GM23338 (cell line): ENCODE measurements at regions not wholly inside any gene's neighbourhood (a gene's known extent, or its start where the extent isn't known, plus 50 kb on each side); places are given as distances from the start of the nearest gene placed in this dataset.

Experiments used
- ATAC-seq: fragments of 200-7000 bp; cut with Tn5 transposase; 3 replicates; pipeline ENCODE4 v1.9.1; 2020
- DNase-seq: peaks from one replicate; pipeline ENCODE4 v3.0.0-alpha.2; 2015; ENCODE audit warnings: low spot score
- H2AFZ ChIP-seq: fragments of 200-600 bp; sonication (generic); 2 replicates; pipeline ENCODE4 v1.8.0; 2016; ENCODE audit warnings: antibody characterized with exemption, mild to moderate bottlenecking, moderate library complexity
- H3F3A ChIP-seq: fragments of 200-600 bp; sonication (generic); replicated peaks from 2 replicates; pipeline ENCODE4 v1.8.0; 2017; ENCODE audit warnings: antibody characterized with exemption, mixed run types, low read depth
- H3K27ac ChIP-seq: fragments of 200-600 bp; sonication (generic); 2 replicates; pipeline ENCODE4 v1.6.1; 2016; ENCODE audit warnings: low read depth
- H3K27me3 ChIP-seq: fragments of 200-600 bp; sonication (generic); 2 replicates; pipeline ENCODE4 v1.8.0; 2016; ENCODE audit warnings: mild to moderate bottlenecking, mixed run types, moderate library complexity; ENCODE audit not compliant: insufficient read depth
- H3K36me3 ChIP-seq: fragments of 200-600 bp; sonication (generic); 2 replicates; pipeline ENCODE4 v1.8.0; 2016; ENCODE audit warnings: mild to moderate bottlenecking; ENCODE audit not compliant: insufficient read depth
- H3K4me1 ChIP-seq: fragments of 200-600 bp; sonication (generic); 2 replicates; pipeline ENCODE4 v1.8.0; 2016; ENCODE audit warnings: mild to moderate bottlenecking, moderate library complexity; ENCODE audit not compliant: insufficient read depth
- H3K4me2 ChIP-seq: fragments of 200-600 bp; sonication (generic); 2 replicates; pipeline ENCODE4 v1.7.1; 2017; ENCODE audit warnings: mixed run types
- H3K4me3 ChIP-seq: fragments of 200-600 bp; sonication (generic); 2 replicates; pipeline ENCODE4 v1.6.1; 2016; ENCODE audit warnings: mixed run types
- H3K79me2 ChIP-seq: fragments of 200-600 bp; sonication (generic); replicated peaks from 2 replicates; pipeline ENCODE4 v1.8.0; 2017; ENCODE audit warnings: mild to moderate bottlenecking; ENCODE audit not compliant: insufficient read depth
- H3K9me2 ChIP-seq: fragments of 200-600 bp; sonication (generic); 2 replicates; pipeline ENCODE4 v1.8.0; 2017; ENCODE audit not compliant: insufficient read depth
- H4K20me1 ChIP-seq: fragments of 200-600 bp; sonication (generic); replicated peaks from 2 replicates; pipeline ENCODE4 v1.8.0; 2017; ENCODE audit warnings: mild to moderate bottlenecking; ENCODE audit not compliant: insufficient read depth
- H3K27ac Mint-ChIP-seq: 2 replicates; pipeline ENCODE4 v1.8.0; 2020; ENCODE audit warnings: inconsistent platforms, mild to moderate bottlenecking, moderate library complexity, mixed read lengths
- H3K27me3 Mint-ChIP-seq: 3 replicates; pipeline ENCODE4 v1.8.0; 2022; ENCODE audit warnings: low read depth, mild to moderate bottlenecking, moderate library complexity, mixed read lengths, inconsistent platforms; ENCODE audit not compliant: insufficient read depth, poor library complexity
- H3K36me3 Mint-ChIP-seq: 3 replicates; pipeline ENCODE4 v1.8.0; 2021; ENCODE audit warnings: low read depth, mild to moderate bottlenecking, inconsistent platforms, moderate library complexity, mixed read lengths
- H3K4me1 Mint-ChIP-seq: 3 replicates; pipeline ENCODE4 v1.8.0; 2020; ENCODE audit warnings: mild to moderate bottlenecking, inconsistent platforms, mixed read lengths
- H3K4me3 Mint-ChIP-seq: 3 replicates; pipeline ENCODE4 v1.8.0; 2021; ENCODE audit warnings: moderate library complexity, mild to moderate bottlenecking, inconsistent platforms, mixed read lengths
- H3K9me3 Mint-ChIP-seq: 3 replicates; pipeline ENCODE4 v1.8.0; 2020; ENCODE audit warnings: moderate library complexity, mild to moderate bottlenecking, inconsistent platforms, mixed read lengths
- EZH2phosphoT487 ChIP-seq: fragments of 200-600 bp; sonication (generic); IDR thresholded peaks from one replicate; pipeline ENCODE4 v1.8.1; 2018; ENCODE audit warnings: antibody characterized with exemption; ENCODE audit not compliant: unreplicated experiment
- NANOG ChIP-seq: IDR thresholded peaks from 2 replicates; pipeline ENCODE4 v1.6.1; 2016; ENCODE audit warnings: antibody characterized with exemption, borderline replicate concordance
- POLR2AphosphoS5 ChIP-seq: IDR thresholded peaks from 2 replicates; pipeline ENCODE4 v1.6.1; 2016; ENCODE audit warnings: antibody characterized with exemption, low read depth
- ZNF114 ChIP-seq: fragments of 250-450 bp; sonication (Bioruptor Pico); IDR thresholded peaks from 2 replicates; pipeline ENCODE4 v1.5.0; 2020; ENCODE audit warnings: mild to moderate bottlenecking, moderate library complexity
- ZNF331 ChIP-seq: fragments of 250-450 bp; sonication (Bioruptor Pico); IDR thresholded peaks from 2 replicates; pipeline ENCODE4 v1.5.0; 2020; ENCODE audit warnings: low read depth, mild to moderate bottlenecking, moderate library complexity
- TF ChIP-seq, protein P1 (sequence below): fragments of 250-450 bp; sonication (Bioruptor Pico); IDR thresholded peaks from 2 replicates; pipeline ENCODE4 v1.5.0; 2020; ENCODE audit warnings: mild to moderate bottlenecking, moderate library complexity
- TF ChIP-seq, protein P2 (sequence below): IDR thresholded peaks from 2 replicates; pipeline ENCODE4 v1.6.1; 2016; ENCODE audit warnings: antibody characterized with exemption

DNA sequence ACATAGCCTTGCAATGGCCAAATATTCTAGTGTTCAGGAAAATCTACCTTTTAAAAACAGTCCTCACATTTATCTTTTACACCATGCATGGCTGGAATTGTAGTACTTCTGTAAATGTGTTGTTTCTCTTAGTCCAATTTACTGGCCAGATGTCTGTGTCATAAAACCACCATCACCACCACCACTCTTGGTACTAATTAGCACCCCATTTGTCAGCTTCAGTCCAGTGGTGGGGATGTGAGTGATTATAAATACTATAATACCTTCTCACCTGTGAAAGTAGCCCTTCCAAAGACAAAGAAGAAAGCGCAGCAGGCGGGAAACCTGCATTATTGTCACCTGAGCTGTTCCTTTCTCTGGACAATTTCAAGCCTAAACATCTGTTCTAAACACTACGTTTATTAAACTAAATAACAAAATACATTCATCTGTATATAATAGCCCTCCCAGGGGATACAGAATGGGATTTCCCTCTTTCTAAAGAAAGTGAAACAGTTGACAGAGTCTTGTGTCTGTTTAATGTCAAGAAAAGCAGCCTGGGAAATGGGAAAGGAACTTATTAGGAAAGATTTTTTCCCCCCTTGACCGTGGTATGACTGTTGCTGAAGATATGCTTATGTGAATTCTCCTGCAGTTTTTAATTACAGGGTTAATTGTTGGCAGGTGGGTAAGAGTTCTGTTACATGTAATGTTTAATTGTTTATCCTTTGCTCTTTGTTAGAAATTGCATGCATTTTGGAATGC is 144.5 kb upstream of the NUDT12 start (continued):
- TF ChIP-seq, protein P1, sequence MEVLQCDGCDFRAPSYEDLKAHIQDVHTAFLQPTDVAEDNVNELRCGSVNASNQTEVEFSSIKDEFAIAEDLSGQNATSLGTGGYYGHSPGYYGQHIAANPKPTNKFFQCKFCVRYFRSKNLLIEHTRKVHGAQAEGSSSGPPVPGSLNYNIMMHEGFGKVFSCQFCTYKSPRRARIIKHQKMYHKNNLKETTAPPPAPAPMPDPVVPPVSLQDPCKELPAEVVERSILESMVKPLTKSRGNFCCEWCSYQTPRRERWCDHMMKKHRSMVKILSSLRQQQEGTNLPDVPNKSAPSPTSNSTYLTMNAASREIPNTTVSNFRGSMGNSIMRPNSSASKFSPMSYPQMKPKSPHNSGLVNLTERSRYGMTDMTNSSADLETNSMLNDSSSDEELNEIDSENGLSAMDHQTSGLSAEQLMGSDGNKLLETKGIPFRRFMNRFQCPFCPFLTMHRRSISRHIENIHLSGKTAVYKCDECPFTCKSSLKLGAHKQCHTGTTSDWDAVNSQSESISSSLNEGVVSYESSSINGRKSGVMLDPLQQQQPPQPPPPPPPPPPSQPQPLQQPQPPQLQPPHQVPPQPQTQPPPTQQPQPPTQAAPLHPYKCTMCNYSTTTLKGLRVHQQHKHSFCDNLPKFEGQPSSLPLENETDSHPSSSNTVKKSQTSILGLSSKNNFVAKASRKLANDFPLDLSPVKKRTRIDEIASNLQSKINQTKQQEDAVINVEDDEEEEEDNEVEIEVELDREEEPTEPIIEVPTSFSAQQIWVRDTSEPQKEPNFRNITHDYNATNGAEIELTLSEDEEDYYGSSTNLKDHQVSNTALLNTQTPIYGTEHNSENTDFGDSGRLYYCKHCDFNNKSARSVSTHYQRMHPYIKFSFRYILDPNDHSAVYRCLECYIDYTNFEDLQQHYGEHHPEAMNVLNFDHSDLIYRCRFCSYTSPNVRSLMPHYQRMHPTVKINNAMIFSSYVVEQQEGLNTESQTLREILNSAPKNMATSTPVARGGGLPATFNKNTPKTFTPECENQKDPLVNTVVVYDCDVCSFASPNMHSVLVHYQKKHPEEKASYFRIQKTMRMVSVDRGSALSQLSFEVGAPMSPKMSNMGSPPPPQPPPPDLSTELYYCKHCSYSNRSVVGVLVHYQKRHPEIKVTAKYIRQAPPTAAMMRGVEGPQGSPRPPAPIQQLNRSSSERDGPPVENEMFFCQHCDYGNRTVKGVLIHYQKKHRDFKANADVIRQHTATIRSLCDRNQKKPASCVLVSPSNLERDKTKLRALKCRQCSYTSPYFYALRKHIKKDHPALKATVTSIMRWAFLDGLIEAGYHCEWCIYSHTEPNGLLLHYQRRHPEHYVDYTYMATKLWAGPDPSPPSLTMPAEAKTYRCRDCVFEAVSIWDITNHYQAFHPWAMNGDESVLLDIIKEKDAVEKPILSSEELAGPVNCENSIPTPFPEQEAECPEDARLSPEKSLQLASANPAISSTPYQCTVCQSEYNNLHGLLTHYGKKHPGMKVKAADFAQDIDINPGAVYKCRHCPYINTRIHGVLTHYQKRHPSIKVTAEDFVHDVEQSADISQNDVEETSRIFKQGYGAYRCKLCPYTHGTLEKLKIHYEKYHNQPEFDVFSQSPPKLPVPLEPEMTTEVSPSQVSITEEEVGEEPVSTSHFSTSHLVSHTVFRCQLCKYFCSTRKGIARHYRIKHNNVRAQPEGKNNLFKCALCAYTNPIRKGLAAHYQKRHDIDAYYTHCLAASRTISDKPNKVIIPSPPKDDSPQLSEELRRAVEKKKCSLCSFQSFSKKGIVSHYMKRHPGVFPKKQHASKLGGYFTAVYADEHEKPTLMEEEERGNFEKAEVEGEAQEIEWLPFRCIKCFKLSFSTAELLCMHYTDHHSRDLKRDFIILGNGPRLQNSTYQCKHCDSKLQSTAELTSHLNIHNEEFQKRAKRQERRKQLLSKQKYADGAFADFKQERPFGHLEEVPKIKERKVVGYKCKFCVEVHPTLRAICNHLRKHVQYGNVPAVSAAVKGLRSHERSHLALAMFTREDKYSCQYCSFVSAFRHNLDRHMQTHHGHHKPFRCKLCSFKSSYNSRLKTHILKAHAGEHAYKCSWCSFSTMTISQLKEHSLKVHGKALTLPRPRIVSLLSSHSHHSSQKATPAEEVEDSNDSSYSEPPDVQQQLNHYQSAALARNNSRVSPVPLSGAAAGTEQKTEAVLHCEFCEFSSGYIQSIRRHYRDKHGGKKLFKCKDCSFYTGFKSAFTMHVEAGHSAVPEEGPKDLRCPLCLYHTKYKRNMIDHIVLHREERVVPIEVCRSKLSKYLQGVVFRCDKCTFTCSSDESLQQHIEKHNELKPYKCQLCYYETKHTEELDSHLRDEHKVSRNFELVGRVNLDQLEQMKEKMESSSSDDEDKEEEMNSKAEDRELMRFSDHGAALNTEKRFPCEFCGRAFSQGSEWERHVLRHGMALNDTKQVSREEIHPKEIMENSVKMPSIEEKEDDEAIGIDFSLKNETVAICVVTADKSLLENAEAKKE = no peak
- no peak for TF ChIP-seq ZNF331 (CRISPR knock-in tag)
- TF ChIP-seq EZH2phosphoT487 = no peak
- TF ChIP-seq ZNF114 (CRISPR knock-in tag) = no peak
- no peak for TF ChIP-seq NANOG

DNA sequence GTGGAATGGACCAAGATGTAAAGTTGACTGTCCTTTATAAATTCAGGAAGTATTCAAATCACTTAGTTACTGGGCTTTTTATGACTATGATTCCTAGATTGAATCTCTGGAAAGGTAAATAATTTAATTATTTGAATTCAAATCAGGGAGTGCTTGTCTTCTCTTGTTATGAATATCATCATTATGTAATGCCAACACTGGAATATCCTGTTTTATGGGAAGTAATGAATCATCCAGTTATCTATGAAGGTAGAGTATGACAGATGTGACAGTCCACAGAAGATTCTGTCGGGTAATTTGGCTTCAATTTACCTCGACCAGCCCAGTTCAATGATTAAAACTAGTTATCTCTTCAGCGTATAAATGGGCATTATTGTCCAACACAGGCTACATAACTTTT is 141.0 kb upstream of the NUDT12 start:
- Histone ChIP-seq H3K9me2 (no peaks in the 10 kb centered on the region), H3K27me3 (no peaks in the 10 kb centered on the region), H3K27ac (no peak overlapping the region), H2AFZ (no peak overlapping the region), H3F3A (no peaks in the 10 kb centered on the region), H3K36me3 (no peaks in the 10 kb centered on the region), H3K4me3 (no peak overlapping the region), H3K4me1 (no peaks in the 10 kb centered on the region), H3K79me2 (no peaks in the 10 kb centered on the region), H4K20me1 (no peaks in the 10 kb centered on the region), H3K4me2 (no peak overlapping the region)
- Mint-ChIP-seq H3K27ac (no peak overlapping the region), H3K27me3 (peaks cover 1% of the 10 kb centered on the region), H3K36me3 (no peaks in the 10 kb centered on the region), H3K4me3 (no peak overlapping the region), H3K4me1 (no peaks in the 10 kb centered on the region), H3K9me3 (no peaks in the 10 kb centered on the region)
- DNase-seq (no peak), ATAC-seq (no peak)
- TF ChIP-seq POLR2AphosphoS5 (no peak), EZH2phosphoT487 (no peak)
- TF ChIP-seq, protein P2, sequence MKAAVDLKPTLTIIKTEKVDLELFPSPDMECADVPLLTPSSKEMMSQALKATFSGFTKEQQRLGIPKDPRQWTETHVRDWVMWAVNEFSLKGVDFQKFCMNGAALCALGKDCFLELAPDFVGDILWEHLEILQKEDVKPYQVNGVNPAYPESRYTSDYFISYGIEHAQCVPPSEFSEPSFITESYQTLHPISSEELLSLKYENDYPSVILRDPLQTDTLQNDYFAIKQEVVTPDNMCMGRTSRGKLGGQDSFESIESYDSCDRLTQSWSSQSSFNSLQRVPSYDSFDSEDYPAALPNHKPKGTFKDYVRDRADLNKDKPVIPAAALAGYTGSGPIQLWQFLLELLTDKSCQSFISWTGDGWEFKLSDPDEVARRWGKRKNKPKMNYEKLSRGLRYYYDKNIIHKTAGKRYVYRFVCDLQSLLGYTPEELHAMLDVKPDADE = no peak
